IMR-90 (cell line): ENCODE measurements at regions not wholly inside any gene's neighbourhood (a gene's known extent, or its start where the extent isn't known, plus 50 kb on each side); places are given as distances from the start of the nearest gene placed in this dataset.
"Not testable (repeated sequence)": the region's sequence is repeated elsewhere in the genome, so short reads cannot be mapped to it uniquely, and the experiment has no call there.

Experiments used
- ATAC-seq: fragments of 200-7000 bp; cut with Tn5 transposase; 2 replicates; pipeline ENCODE4 v1.9.1; 2020; ENCODE audit warnings: low read depth, mild to moderate bottlenecking, moderate library complexity
- BruUV-seq: library from RNA; stranded (reverse); fragments of 400-500 nt; replicated peaks from 2 replicates; lab custom pipeline; 2021; lab: Mats Ljungman, UMichigan
- CTCF ChIA-PET: fragments of 300-600 bp; formaldehyde crosslinking; extraction: SDS; loops from one replicate; lab custom pipeline; 2021; ENCODE audit warnings: antibody characterized with exemption; lab: Yijun Ruan, JAX
- POLR2A ChIA-PET: fragments of 300-600 bp; sonication (Branson Sonifier 250); formaldehyde crosslinking; loops from one replicate; lab custom pipeline; 2022; ENCODE audit warnings: antibody characterized with exemption; ENCODE audit not compliant: unreplicated experiment; lab: Charles Lee
- DNase-seq: peaks from one replicate; pipeline ENCODE4 v3.0.0; 2013
- H2AFZ ChIP-seq: replicated peaks from 2 replicates; pipeline ENCODE3; 2013; ENCODE audit warnings: low read length, mild to moderate bottlenecking; ENCODE audit not compliant: poor library complexity
- H2AK5ac ChIP-seq: 2 replicates; pipeline ENCODE4 v1.6.1; 2013; ENCODE audit warnings: low read depth, low read length, inconsistent platforms
- H2AK9ac ChIP-seq: replicated peaks from 2 replicates; pipeline ENCODE3; 2013; ENCODE audit warnings: mild to moderate bottlenecking, low read depth, low read length, moderate library complexity; ENCODE audit not compliant: poor library complexity
- H2BK120ac ChIP-seq: 2 replicates; pipeline ENCODE4 v1.6.1; 2013; ENCODE audit warnings: low read depth, low read length, inconsistent platforms
- H2BK15ac ChIP-seq: 3 replicates; pipeline ENCODE4 v1.6.1; 2013; ENCODE audit warnings: low read depth, low read length, inconsistent platforms
- H2BK20ac ChIP-seq: 2 replicates; pipeline ENCODE4 v1.6.1; 2013; ENCODE audit warnings: low read depth, mild to moderate bottlenecking, inconsistent platforms, low read length, moderate library complexity
- H2BK5ac ChIP-seq: 2 replicates; pipeline ENCODE4 v1.6.1; 2013; ENCODE audit warnings: mild to moderate bottlenecking, low read depth, low read length, inconsistent platforms; ENCODE audit not compliant: poor library complexity, severe bottlenecking
- H3K14ac ChIP-seq: replicated peaks from 2 replicates; pipeline ENCODE4 v1.6.1; 2013; ENCODE audit warnings: low read depth, low read length, inconsistent platforms
- H3K18ac ChIP-seq: 2 replicates; pipeline ENCODE4 v1.6.1; 2013; ENCODE audit warnings: low read depth, low read length, control low read depth
- H3K23ac ChIP-seq: 2 replicates; pipeline ENCODE4 v1.6.1; 2013; ENCODE audit warnings: low read depth, low read length, inconsistent platforms
- H3K27ac ChIP-seq: 2 replicates; pipeline ENCODE4 v1.5.1; 2013; ENCODE audit warnings: mild to moderate bottlenecking, control low read depth, low read length; ENCODE audit not compliant: insufficient read depth
- H3K27me3 ChIP-seq: 2 replicates; pipeline ENCODE4 v1.6.1; 2013; ENCODE audit warnings: low read length; ENCODE audit not compliant: control insufficient read depth, insufficient read depth
- H3K36me3 ChIP-seq: 2 replicates; pipeline ENCODE4 v1.6.1; 2013; ENCODE audit warnings: low read length, mixed read lengths; ENCODE audit not compliant: control insufficient read depth, insufficient read depth
- H3K4ac ChIP-seq: 2 replicates; pipeline ENCODE4 v1.6.1; 2013; ENCODE audit warnings: low read depth, low read length, inconsistent platforms
- H3K4me1 ChIP-seq: 2 replicates; pipeline ENCODE4 v1.6.1; 2013; ENCODE audit warnings: low read length, mixed read lengths; ENCODE audit not compliant: control insufficient read depth, insufficient read depth
- H3K4me2 ChIP-seq: 2 replicates; pipeline ENCODE4 v1.6.1; 2013; ENCODE audit warnings: low read depth, mild to moderate bottlenecking, control low read depth, low read length, moderate library complexity
- H3K4me3 ChIP-seq: 2 replicates; pipeline ENCODE4 v1.5.1; 2013; ENCODE audit warnings: low read depth, mild to moderate bottlenecking, control low read depth, low read length, moderate library complexity; ENCODE audit not compliant: insufficient read depth
- H3K56ac ChIP-seq: 2 replicates; pipeline ENCODE4 v1.6.1; 2013; ENCODE audit warnings: low read length, inconsistent platforms; ENCODE audit not compliant: insufficient read depth; ENCODE audit errors: extremely low read depth
- H3K79me1 ChIP-seq, 2 experiments: 2 replicates each; pipeline ENCODE4 v1.6.1; 2013; ENCODE audit warnings: low read length in 2 of 2, inconsistent platforms in 1 of 2, low read depth in 1 of 2
- H3K9ac ChIP-seq: 2 replicates; pipeline ENCODE4 v1.6.1; 2013; ENCODE audit warnings: low read depth, low read length, control low read depth
- H3K9me1 ChIP-seq: 2 replicates; pipeline ENCODE4 v1.6.1; 2013; ENCODE audit warnings: low read length, inconsistent platforms; ENCODE audit not compliant: insufficient read depth
- H3K9me3 ChIP-seq: 2 replicates; pipeline ENCODE4 v1.6.1; 2013; ENCODE audit warnings: low read length; ENCODE audit not compliant: control insufficient read depth, insufficient read depth
- H4K20me1 ChIP-seq: 2 replicates; pipeline ENCODE4 v1.6.1; 2013; ENCODE audit warnings: low read length, inconsistent platforms; ENCODE audit not compliant: insufficient read depth
- H4K5ac ChIP-seq: 2 replicates; pipeline ENCODE4 v1.6.1; 2013; ENCODE audit warnings: mild to moderate bottlenecking, low read depth, low read length, control low read depth
- H4K8ac ChIP-seq, 2 experiments: 2 replicates each; pipeline ENCODE4 v1.6.1; 2013; ENCODE audit warnings: low read depth in 2 of 2, low read length in 2 of 2, control low read depth in 1 of 2, inconsistent platforms in 1 of 2
- H4K91ac ChIP-seq: 2 replicates; pipeline ENCODE4 v1.6.1; 2013; ENCODE audit warnings: low read depth, low read length, inconsistent platforms; ENCODE audit not compliant: insufficient read depth
- WGBS, 2 experiments: methylation state at CpG; one replicate each; pipeline versions ENCODE4 v1.1.5 to v1.1.7; 2013; ENCODE audit warnings: missing lambda C conversion rate in 2 of 2; ENCODE audit not compliant: insufficient read length in 1 of 2; ENCODE audit errors: extremely low coverage in 2 of 2; 5-methylcytosine and 5-hydroxymethylcytosine counted together
- dilution Hi-C: fragments of 300-500 bp; cut with HindIII; formaldehyde crosslinking; loops from one replicate; pipeline ENCODE4 v1.14.3; 2018; ENCODE audit warnings: low sequenced_read_pairs; ENCODE audit not compliant: unreplicated experiment
- in situ Hi-C: fragments of 300-500 bp; cut with MboI; formaldehyde crosslinking; loops from 3 replicates; pipeline ENCODE4 v1.14.3; 2019; ENCODE audit warnings: low sequenced_read_pairs, inconsistent platforms, mixed read lengths
- intact Hi-C: fragments of 100-400 bp; cut with micrococcal nuclease; formaldehyde crosslinking; loops from 2 replicates; pipeline ENCODE4 v1.10.0; 2022

GRCh38 chr9:97130864-97131263, 91.9 kb upstream of the CTSV start:
- H2BK5ac ChIP-seq, H3K4me1 ChIP-seq, H2AFZ ChIP-seq, H3K27ac ChIP-seq, DNase-seq, H3K27me3 ChIP-seq, intact Hi-C loops, POLR2A ChIA-PET, H3K9ac ChIP-seq, H3K23ac ChIP-seq, H3K9me1 ChIP-seq, H3K4ac ChIP-seq, H3K9me3 ChIP-seq, H3K56ac ChIP-seq, H2AK5ac ChIP-seq, in situ Hi-C loops, CTCF ChIA-PET, H3K4me3 ChIP-seq, H3K4me2 ChIP-seq, H2AK9ac ChIP-seq, H4K5ac ChIP-seq, H4K91ac ChIP-seq, ATAC-seq, H3K36me3 ChIP-seq, H2BK15ac ChIP-seq, H3K79me1 ChIP-seq, H4K8ac ChIP-seq, H2BK20ac ChIP-seq, H3K18ac ChIP-seq, H3K14ac ChIP-seq, H2BK120ac ChIP-seq, H4K20me1 ChIP-seq, BruUV-seq, dilution Hi-C loops: not testable (repeated sequence)
- WGBS, 2 experiments: 84% methylated on average over 12 of the region's 16 CpGs; no CpG with 5 or more reads in 1 of the 2 experiments

- ATAC-seq, H3K27me3 ChIP-seq, H3K9me1 ChIP-seq, H3K9ac ChIP-seq, H2AK5ac ChIP-seq, H3K4me3 ChIP-seq, POLR2A ChIA-PET, H3K4ac ChIP-seq, H2BK5ac ChIP-seq, H3K4me2 ChIP-seq, H2BK120ac ChIP-seq, H2BK20ac ChIP-seq, H3K18ac ChIP-seq, H2BK15ac ChIP-seq, in situ Hi-C loops, H4K5ac ChIP-seq, H4K8ac ChIP-seq, H3K36me3 ChIP-seq, dilution Hi-C loops, H3K27ac ChIP-seq, intact Hi-C loops, H4K91ac ChIP-seq, BruUV-seq, H3K79me1 ChIP-seq, H3K9me3 ChIP-seq, H4K20me1 ChIP-seq, H2AFZ ChIP-seq, H3K4me1 ChIP-seq, H3K23ac ChIP-seq, H3K14ac ChIP-seq, DNase-seq, H2AK9ac ChIP-seq, H3K56ac ChIP-seq, CTCF ChIA-PET: not testable (repeated sequence)
- WGBS, 2 experiments: no CpG with 5 or more reads among the region's 27 CpGs
Observed at GRCh38 chr9:97130387-97130786, 91.4 kb upstream of the CTSV start.
